HG02885 (cell line): ENCODE measurements at regions not wholly inside any gene's neighbourhood (a gene's known extent, or its start where the extent isn't known, plus 50 kb on each side); places are given as distances from the start of the nearest gene placed in this dataset.
"Not testable (repeated sequence)": the region's sequence is repeated elsewhere in the genome, so short reads cannot be mapped to it uniquely, and the experiment has no call there.

Experiments
- ATAC-seq: cut with Tn5 transposase; IDR thresholded peaks from one replicate; pipeline ENCODE4 v1.9.1; 2021; ENCODE audit warnings: mild to moderate bottlenecking; ENCODE audit not compliant: unreplicated experiment, poor library complexity

- ATAC-seq, result no peak
Observed at GRCh38 chr15:66993090-66993489, 72.3 kb upstream of the SMAD3 start.

- ATAC-seq, result no peak
Observed at GRCh38 chr15:66993874-66994696, 71.3 kb upstream of the SMAD3 start.

- no peak for ATAC-seq
Observed at GRCh38 chr15:66994927-66995656, 70.3 kb upstream of the SMAD3 start.

- ATAC-seq, result no peak
Observed at GRCh38 chr15:66996094-66996493, 69.3 kb upstream of the SMAD3 start.

GRCh38 chr15:66997212-66997611 lies 68.2 kb upstream of the SMAD3 start:
- ATAC-seq, result no peak

- ATAC-seq, result not testable (repeated sequence)
Observed at GRCh38 chr15:66998234-66998633, 67.2 kb upstream of the SMAD3 start.

- ATAC-seq, result no peak
Observed at GRCh38 chr15:66999046-66999968, 66.1 kb upstream of the SMAD3 start.

GRCh38 chr15:67000896-67001295 lies 64.5 kb upstream of the SMAD3 start:
- no peak for ATAC-seq

- no peak for ATAC-seq
Observed at GRCh38 chr15:67002368-67002767, 63.0 kb upstream of the SMAD3 start.

GRCh38 chr15:67003586-67003985 lies 61.8 kb upstream of the SMAD3 start:
- no peak for ATAC-seq

GRCh38 chr15:67004142-67004541 lies 61.3 kb upstream of the SMAD3 start:
- ATAC-seq, result no peak

- ATAC-seq, result no peak
Observed at GRCh38 chr15:67005294-67005996, 60.0 kb upstream of the SMAD3 start.

- no peak for ATAC-seq
Observed at GRCh38 chr15:67006083-67007065, 59.0 kb upstream of the SMAD3 start.

GRCh38 chr15:67009576-67010569 lies 55.5 kb upstream of the SMAD3 start:
- no peak for ATAC-seq

GRCh38 chr15:67010898-67011616 lies 54.3 kb upstream of the SMAD3 start:
- ATAC-seq, result no peak

GRCh38 chr15:67011617-67012005 lies 53.8 kb upstream of the SMAD3 start:
- no peak for ATAC-seq

- no peak for ATAC-seq
Observed at GRCh38 chr15:67013696-67014095, 51.7 kb upstream of the SMAD3 start.
